GM11168 (cell line): ENCODE measurements at regions not wholly inside any gene's neighbourhood (a gene's known extent, or its start where the extent isn't known, plus 50 kb on each side); places are given as distances from the start of the nearest gene placed in this dataset.

Experiments
- in situ Hi-C: fragments of 300-500 bp; cut with MboI; formaldehyde crosslinking; loops from one replicate; pipeline ENCODE4 v1.12.0; 2022; ENCODE audit warnings: low sequenced_read_pairs; ENCODE audit not compliant: unreplicated experiment

GRCh38 chr5:166982226-166982625, 1309.2 kb upstream of the WWC1 start:
- in situ Hi-C loops, result no loop called here

- in situ Hi-C loops, result no loop called here
These were observed 1299.8 kb upstream of the WWC1 start for GRCh38 chr5:166991601-166992000.

DNA sequence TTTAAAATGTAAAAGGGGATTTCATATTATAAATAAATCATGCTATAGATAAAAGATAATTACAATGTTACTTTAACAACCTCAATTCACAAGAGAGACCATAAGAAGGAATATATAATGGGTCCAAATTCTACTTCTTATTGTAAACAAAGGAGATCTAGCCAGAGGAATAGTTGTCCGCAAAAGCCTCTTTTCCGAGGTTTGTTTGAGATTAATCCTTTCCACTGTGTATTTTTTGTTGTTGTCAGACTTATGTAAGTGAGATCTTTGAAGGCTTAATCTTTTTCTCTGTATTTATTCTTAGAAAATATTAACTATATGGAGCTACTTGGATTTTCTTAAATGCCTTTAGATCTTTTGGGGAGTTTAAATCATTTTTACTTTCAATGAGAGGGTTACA, 1299.3 kb upstream of the WWC1 start:
- in situ Hi-C loops, result no loop called here

- in situ Hi-C loops, result no loop called here
These were observed 1298.3 kb upstream of the WWC1 start for GRCh38 chr5:166992874-166993722.

- in situ Hi-C loops, result no loop called here
These were observed 1297.2 kb upstream of the WWC1 start for GRCh38 chr5:166994226-166994625.

- in situ Hi-C loops, result no loop called here
These were observed 1290.2 kb upstream of the WWC1 start for GRCh38 chr5:167001246-167001645.

DNA sequence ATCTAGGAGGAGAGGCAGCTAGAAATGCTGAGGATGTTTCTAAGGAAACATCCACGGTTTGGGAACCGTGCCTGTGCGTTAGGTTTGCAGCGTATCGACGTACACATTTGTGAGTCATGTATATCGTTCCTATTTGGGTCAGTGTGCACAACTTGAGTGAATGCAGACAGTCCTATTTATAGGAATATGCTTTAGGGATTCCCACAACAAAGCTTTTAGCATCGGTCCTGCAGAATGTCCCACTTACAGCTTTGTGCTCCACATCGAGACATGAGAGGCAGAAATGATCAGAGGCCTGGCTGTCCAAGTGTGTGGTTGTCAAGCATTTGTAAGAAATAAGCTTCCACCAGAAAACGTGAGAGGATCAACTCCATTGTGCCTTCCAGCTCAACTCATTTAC, 1282.7 kb upstream of the WWC1 start:
- in situ Hi-C loops, result no loop called here

GRCh38 chr5:167011196-167011595, 1280.2 kb upstream of the WWC1 start:
- in situ Hi-C loops, result no loop called here

- in situ Hi-C loops, result no loop called here
These were observed 1279.1 kb upstream of the WWC1 start for GRCh38 chr5:167012123-167013034.

GRCh38 chr5:167014401-167015056, 1276.9 kb upstream of the WWC1 start:
- in situ Hi-C loops, result no loop called here

- in situ Hi-C loops, result no loop called here
These were observed 1271.0 kb upstream of the WWC1 start for GRCh38 chr5:167020418-167020817.

GRCh38 chr5:167029488-167029887, 1262.0 kb upstream of the WWC1 start:
- in situ Hi-C loops, result no loop called here

GRCh38 chr5:167030500-167031120, 1260.8 kb upstream of the WWC1 start:
- in situ Hi-C loops, result no loop called here

DNA sequence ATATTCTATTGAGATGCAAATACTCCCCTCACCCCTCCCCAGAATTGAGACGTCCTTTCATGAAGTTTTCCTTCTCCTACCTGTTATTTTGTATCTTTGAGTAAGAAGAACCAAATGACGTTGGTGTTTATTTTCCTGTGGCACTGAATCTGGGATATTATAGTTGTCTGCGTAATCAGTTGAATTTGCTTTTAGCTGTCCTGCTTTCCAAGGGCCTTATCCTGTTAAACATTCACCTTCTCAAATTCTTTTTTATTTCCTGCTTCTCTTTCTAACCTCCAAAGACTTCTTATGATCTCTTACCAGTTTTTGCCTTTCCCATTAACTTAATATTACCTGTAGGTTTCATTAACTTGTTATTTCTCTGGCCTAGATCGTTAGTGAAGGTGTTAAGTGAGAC, 1254.9 kb upstream of the WWC1 start:
- in situ Hi-C loops, result no loop called here

GRCh38 chr5:167049043-167049663, 1242.3 kb upstream of the WWC1 start:
- in situ Hi-C loops, result no loop called here

DNA sequence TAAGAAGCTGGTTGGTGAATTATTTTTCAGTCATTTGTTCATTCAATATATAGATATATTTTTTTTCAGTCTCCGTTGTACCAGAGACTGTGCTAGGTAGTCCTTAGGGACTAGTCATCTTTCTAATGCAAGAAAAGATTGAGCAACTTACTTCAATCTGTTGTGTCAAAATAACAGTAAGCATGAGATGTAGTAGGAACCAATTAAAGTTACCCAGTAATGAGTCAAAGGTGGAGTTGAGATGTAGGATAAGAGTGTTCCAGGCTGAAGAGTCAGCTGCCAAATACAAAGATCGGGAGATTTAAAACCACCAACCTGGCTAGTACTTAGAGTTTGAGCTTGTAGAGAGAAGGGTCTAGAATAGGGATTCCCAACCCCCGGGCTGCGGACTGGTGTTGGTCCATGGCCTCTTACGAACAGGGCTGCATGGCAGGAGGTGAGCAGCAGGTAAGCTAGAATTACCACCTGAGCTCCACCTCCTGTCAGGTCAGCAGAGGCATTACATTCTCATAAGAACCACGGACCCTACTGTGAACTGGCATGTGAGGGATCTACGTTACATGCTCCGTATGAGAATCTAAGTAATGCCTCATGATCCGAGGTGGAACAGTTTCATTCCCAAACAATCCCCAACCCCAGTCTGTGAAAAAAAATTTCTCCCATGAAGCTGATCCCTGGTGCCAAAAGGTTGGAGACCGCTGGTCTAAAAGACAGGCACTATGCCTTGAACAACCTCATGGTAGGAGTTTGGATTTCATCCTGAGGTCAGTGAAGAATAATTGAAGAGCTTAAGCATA, 1241.5 kb upstream of the WWC1 start:
- in situ Hi-C loops, result no loop called here

DNA sequence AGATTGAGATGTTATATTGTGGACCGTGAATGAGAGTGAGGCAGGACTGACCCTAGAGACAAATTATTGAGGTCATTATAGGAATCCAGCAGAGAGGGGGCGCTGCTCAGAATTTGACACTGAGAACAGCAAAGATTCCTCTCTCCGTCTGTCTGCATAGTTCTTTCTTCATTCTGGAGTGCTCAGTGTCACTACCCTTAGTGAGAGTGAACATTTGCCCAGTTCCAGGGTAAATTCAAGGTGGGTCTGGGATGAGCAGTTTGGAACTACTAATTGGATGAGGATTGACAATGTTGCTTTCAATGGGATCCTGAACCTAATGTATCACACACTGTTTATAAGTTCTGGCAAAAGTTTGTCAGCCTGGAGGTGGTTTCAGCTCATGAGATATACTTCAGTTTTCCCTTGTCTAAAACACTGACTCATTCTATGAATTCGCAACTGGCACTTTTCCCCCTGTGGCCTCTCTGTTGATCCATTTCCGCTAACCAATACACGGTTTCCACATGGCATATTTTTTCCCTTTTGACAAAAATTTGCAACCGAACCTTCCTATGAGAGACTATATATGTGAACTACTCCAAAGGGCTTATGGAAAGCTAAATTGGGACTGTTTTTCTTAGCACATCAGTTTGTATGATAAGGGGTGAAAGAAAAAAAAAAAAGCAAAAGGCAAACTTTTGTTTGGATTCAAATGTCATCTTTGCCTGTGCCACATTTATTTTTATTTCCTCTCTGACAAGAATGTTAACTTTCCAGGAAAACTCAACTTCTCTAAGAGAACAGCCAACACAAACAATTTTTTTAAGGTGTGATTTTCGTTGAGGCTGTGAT, 1240.7 kb upstream of the WWC1 start:
- in situ Hi-C loops, result no loop called here

DNA sequence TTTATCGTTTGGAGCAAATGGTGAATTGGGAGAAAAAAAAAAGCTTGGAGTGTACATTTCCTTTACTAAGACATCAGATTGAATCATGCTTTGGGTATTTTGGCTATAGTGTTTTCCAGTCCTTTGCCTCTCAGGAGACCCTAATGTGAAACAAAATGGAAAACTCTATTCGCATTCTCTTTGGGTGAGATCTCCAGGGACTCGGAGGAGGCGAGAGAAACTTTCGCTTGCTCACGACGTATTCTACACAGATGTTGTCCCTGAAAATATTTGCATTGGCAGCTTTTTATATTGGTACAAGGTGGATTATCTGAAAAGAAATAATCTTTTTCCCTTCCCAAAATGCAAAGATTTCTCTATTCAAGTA, 1240.1 kb upstream of the WWC1 start:
- in situ Hi-C loops, result no loop called here
